ENCODE measurements at regions not wholly inside any gene's neighbourhood (a gene's known extent, or its start where the extent isn't known, plus 50 kb on each side); places are given as distances from the start of the nearest gene placed in this dataset.

GRCh38 chr1:195948123-195948895 lies 659.9 kb downstream of the KCNT2 start:
- no peak for TF ChIP-seq BHLHE40 (IDR thresholded peaks at IDR 0.05; ENCODE audit: low read depth, low read length)
- TF ChIP-seq USF2 (IDR thresholded peaks at IDR 0.05) = no peak

Data from A549 (cell line).